ENCODE measurements at regions not wholly inside any gene's neighbourhood (a gene's known extent, or its start where the extent isn't known, plus 50 kb on each side); places are given as distances from the start of the nearest gene placed in this dataset.
"Not testable (repeated sequence)": the region's sequence is repeated elsewhere in the genome, so short reads cannot be mapped to it uniquely, and the experiment has no call there.

DNA sequence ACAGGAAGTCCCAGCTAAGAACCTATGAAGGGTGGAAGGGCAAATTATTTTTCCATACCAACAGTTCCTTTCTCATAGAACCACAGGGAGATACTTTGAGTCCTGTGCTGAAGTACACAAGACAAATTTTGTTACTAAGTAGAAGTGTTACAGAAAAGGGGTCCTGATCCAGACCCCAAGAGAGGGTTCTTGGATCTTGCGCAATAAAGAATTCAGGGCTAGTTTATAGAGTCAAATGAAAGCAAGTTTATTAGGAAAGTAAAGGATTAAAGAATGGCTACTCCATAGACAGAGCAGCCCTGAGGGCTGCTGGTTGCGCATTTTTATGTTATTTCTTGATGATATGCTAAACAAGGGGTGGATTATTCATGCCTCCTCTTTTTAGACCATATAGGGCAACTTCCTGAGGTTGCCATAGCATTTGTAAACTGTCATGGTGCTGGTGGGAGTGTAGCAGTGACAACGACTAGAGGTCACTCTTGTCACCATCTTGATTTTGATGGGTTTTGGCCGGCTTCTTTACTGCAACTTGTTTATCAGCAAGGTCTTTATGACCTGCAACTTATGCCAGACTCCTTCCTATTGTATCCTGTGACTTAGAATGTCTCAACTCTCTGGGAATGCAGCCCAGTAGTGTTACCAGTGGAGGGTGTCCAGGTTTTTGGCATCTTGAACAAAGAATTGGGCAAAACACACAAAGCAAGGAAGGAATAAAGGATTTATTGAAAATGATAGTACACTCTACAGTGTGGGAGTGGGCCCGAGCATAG is 409.4 kb downstream of the SH2D4B start:
- no peak overlapping the region for H3K27ac ChIP-seq (ENCODE audit: low read length)
- H3K27me3 ChIP-seq (ENCODE audit: control insufficient read depth, insufficient read depth): no peaks in the 10 kb centered on the region
- no peaks in the 10 kb centered on the region for H3K9me3 ChIP-seq (ENCODE audit: control insufficient read depth, low read length)
- 79% methylated on average over 5 of the region's 5 CpGs for WGBS
- ATAC-seq: no peak
- no peak for DNase-seq
- intact Hi-C loops (cut with DNase I): no loop called here
- H3K4me1 ChIP-seq (ENCODE audit: control insufficient read depth, insufficient read depth, low read length): no peaks in the 10 kb centered on the region
- H3K4me3 ChIP-seq (ENCODE audit: low read length): no peak overlapping the region

DNA sequence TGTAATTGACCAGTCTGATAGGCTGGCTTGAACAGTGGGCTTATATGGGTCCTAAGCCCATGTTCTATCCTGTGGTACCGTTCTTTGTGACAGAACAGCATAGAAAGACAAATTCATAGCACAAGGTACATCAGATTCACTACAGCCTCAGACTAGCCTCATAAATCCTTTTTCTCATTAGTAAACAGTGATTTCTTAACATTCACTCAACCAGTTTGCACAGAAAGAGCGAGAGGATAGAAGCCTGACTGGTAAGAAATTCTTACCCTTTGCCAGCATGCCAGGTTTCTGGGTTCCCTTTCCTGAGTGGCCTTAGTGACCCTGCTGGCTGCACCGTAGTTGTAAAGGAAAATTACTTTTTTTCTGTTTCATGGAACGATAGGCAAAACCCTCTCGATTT is 412.1 kb downstream of the SH2D4B start:
- Histone ChIP-seq H3K4me1 (ENCODE audit: control insufficient read depth, insufficient read depth, low read length) (no peaks in the 10 kb centered on the region), H3K4me3 (ENCODE audit: low read length) (no peak overlapping the region), H3K27me3 (ENCODE audit: control insufficient read depth, insufficient read depth) (no peaks in the 10 kb centered on the region), H3K9me3 (ENCODE audit: control insufficient read depth, low read length) (no peaks in the 10 kb centered on the region), H3K27ac (ENCODE audit: low read length) (no peak overlapping the region)
- intact Hi-C loops (cut with DNase I): no loop called here
- 91% methylated on average over 5 of the region's 5 CpGs for WGBS
- ATAC-seq (no peak), DNase-seq (no peak)

DNA sequence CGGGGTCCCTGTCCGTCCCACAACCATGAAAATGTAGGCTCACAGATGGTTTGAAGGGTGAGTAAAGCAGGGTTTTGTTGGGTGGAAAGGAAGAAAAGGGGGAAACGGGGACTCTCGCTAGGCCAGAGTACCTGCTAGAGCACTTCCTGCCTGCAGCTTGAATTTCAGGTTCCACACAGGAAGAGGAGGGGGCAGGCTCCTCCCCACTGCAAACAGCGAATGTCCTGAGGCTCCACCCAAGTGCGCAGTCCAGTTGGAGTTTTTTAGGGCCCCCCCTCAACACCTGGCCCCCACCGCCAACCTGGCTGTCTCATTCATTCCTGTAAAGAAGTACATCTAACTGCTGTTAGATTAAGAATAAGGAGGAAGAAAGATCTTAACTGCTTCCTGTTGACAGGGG is 414.7 kb downstream of the SH2D4B start:
- no peaks in the 10 kb centered on the region for H3K4me1 ChIP-seq (ENCODE audit: control insufficient read depth, insufficient read depth, low read length)
- DNase-seq (no peak), ATAC-seq (no peak)
- H3K27ac ChIP-seq (ENCODE audit: low read length): no peak overlapping the region
- H3K27me3 ChIP-seq (ENCODE audit: control insufficient read depth, insufficient read depth): no peaks in the 10 kb centered on the region
- intact Hi-C loops (cut with DNase I): no loop called here
- no peaks in the 10 kb centered on the region for H3K9me3 ChIP-seq (ENCODE audit: control insufficient read depth, low read length)
- WGBS: 83% methylated on average over 7 of the region's 7 CpGs
- no peak overlapping the region for H3K4me3 ChIP-seq (ENCODE audit: low read length)

DNA sequence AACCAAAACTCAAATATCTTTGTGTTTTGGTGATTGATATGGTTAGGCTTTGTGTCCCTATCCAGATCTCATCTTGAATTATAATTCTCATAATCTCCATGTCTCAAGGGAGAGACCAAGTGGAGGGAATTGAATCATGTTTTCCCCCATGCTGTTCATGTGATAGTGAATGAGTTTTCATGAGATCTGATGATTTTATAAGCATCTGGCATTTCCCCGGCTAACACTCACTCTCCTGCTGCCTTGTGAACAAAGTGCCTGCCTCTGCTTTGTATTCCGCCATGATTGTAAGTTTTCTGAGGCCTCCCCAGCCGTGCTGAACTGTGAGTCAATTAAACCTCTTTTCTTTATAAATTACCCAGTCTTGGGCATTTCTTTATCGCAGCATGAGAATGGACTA is 419.5 kb downstream of the SH2D4B start:
- intact Hi-C loops (cut with DNase I): no loop called here
- DNase-seq: no peak
- H3K27ac ChIP-seq (ENCODE audit: low read length): no peak overlapping the region
- 85% methylated on average over 4 of the region's 4 CpGs for WGBS
- ATAC-seq: no peak
- H3K9me3 ChIP-seq (ENCODE audit: control insufficient read depth, low read length): no peaks in the 10 kb centered on the region
- no peaks in the 10 kb centered on the region for H3K27me3 ChIP-seq (ENCODE audit: control insufficient read depth, insufficient read depth)
- H3K4me1 ChIP-seq (ENCODE audit: control insufficient read depth, insufficient read depth, low read length): no peaks in the 10 kb centered on the region
- no peak overlapping the region for H3K4me3 ChIP-seq (ENCODE audit: low read length)

DNA sequence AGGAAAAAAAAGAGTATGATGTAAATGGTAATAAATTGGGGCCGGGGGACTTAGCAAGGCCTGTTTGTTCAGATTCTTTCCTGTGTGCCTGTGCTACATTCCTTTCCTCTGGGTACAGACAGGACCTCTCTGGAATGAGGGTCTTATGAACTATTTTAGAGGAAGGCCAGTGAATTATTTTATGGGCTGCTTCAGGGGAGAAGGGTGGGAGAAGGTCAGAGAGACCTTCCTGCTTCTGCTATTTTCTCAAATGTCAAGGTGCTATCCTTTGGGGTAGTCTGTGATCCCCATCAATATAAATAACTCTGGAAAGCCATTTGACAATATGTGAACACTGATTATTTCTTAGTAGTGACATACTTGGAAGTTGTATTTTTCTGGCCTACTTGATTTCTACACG is 426.5 kb downstream of the SH2D4B start:
- DNase-seq: no peak
- intact Hi-C loops (cut with DNase I): no loop called here
- Histone ChIP-seq H3K4me1 (ENCODE audit: control insufficient read depth, insufficient read depth, low read length) (no peaks in the 10 kb centered on the region), H3K27ac (ENCODE audit: low read length) (no peak overlapping the region), H3K9me3 (ENCODE audit: control insufficient read depth, low read length) (no peaks in the 10 kb centered on the region), H3K27me3 (ENCODE audit: control insufficient read depth, insufficient read depth) (no peaks in the 10 kb centered on the region), H3K4me3 (ENCODE audit: low read length) (no peak overlapping the region)
- ATAC-seq: no peak
- WGBS: 72% methylated on average over 2 of the region's 2 CpGs

DNA sequence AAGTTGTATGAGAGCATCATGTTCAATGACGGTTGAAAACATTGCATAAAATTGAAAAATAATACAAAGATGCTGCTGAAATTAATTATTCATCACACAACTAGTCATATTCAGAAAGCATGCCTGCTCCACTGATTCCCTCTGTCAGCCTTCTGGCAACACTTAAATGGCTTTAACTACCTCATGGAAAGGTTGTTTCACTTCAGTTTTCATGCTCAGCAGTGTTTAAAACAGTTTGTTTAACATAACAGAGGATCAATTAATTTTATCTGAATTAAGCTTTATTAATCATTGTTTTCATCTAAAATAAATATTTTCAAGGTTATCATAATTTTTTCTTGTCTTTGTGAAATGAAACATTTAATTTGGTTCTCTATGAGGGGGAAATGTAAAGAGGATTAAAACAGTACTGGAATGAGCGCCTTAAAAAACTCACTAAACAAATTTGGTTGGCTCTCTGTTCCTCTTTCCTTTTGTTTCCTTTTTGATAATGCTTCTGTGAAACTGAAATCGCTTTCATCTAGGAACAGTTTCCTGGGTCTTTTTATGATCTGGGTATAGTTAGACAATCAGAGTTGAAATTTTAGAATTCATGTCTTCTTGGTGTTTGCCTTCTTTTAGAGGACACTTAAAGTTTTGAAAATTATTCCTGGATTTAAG is 427.4 kb downstream of the SH2D4B start:
- Histone ChIP-seq H3K27me3 (ENCODE audit: control insufficient read depth, insufficient read depth) (no peaks in the 10 kb centered on the region), H3K27ac (ENCODE audit: low read length) (no peak overlapping the region), H3K4me3 (ENCODE audit: low read length) (no peak overlapping the region), H3K9me3 (ENCODE audit: control insufficient read depth, low read length) (no peaks in the 10 kb centered on the region), H3K4me1 (ENCODE audit: control insufficient read depth, insufficient read depth, low read length) (no peaks in the 10 kb centered on the region)
- no peak for ATAC-seq
- WGBS: 68% methylated on average over 3 of the region's 3 CpGs
- intact Hi-C loops (cut with DNase I): no loop called here
- no peak for DNase-seq

DNA sequence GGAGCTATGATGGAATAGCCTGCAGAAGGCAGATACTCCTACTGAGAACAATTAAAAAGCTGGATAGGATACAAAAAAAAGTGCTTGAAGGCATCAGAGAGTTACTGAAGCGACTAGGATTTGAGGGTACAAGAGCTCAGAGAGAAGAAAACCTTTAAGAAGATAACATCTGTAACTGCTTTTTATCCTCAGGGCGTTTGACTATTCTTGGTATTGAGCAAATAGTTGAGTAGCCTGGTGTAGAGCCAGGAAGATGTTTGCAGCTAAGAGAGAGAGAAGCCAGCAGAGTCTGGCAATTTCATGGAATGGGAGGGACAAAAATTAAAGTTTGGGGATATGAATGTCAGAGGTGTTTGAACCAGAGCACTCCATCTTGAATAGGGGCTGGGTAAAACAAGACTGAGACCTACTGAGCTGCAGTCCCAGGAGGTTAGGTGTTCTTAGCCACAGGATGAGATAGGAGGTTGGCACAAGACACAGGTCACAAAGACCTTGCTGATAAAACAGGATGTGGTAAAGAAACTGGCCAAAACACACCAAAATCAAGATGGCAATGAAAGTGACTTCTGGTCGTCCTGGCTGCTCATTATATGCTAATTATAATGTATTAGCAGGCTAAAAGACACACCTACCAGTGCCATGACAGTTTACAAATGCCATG is 428.8 kb downstream of the SH2D4B start:
- Histone ChIP-seq H3K4me3 (ENCODE audit: low read length) (no peak overlapping the region), H3K4me1 (ENCODE audit: control insufficient read depth, insufficient read depth, low read length) (no peaks in the 10 kb centered on the region), H3K9me3 (ENCODE audit: control insufficient read depth, low read length) (no peaks in the 10 kb centered on the region), H3K27ac (ENCODE audit: low read length) (no peak overlapping the region), H3K27me3 (ENCODE audit: control insufficient read depth, insufficient read depth) (no peaks in the 10 kb centered on the region)
- DNase-seq (no peak), ATAC-seq (no peak)
- WGBS: 48% methylated on average over 3 of the region's 3 CpGs
- intact Hi-C loops (cut with DNase I): no loop called here

DNA sequence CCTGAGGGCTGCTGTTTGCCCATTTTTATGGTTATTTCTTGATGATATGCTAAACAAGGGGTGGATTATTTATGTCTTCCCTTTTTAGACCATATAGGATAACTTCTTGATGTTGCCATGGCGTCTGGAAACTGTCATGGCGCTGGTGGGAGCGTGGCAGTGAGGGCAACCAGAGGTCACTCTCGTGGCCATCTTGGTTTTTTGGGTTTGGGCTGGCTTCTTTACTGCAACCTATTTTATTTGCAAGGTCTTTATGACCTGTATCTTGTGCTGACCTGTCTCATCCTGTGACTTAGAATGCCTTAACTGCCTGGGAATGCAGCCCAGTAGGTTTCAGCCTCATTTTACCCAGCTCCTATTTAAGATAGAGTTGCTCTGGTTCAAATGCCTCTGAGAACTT is 429.7 kb downstream of the SH2D4B start:
- H3K27me3 ChIP-seq (ENCODE audit: control insufficient read depth, insufficient read depth); DNase-seq; H3K9me3 ChIP-seq (ENCODE audit: control insufficient read depth, low read length); H3K4me3 ChIP-seq (ENCODE audit: low read length); intact Hi-C loops (cut with DNase I); ATAC-seq; H3K4me1 ChIP-seq (ENCODE audit: control insufficient read depth, insufficient read depth, low read length); H3K27ac ChIP-seq (ENCODE audit: low read length): not testable (repeated sequence)
- WGBS: 86% methylated on average over 4 of the region's 4 CpGs

DNA sequence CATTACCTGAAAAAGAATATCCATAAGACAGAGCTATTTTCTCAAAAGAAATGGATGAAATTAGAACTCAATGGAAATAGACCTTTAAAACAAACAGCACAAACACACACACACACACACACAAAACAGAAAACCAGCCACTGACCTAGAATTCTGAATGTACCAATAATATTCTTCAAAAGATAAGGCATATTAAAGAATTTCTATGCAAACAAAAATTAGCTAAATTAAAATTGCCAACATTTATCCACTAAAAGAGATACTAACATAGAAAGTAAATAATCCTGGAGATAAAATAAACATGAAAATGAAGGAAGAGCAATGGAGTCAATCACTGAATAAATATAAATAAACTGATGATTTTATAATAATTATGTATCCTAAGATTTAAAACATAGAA is 431.2 kb downstream of the SH2D4B start:
- H3K27me3 ChIP-seq (ENCODE audit: control insufficient read depth, insufficient read depth): no peaks in the 10 kb centered on the region
- ATAC-seq: no peak
- no peak overlapping the region for H3K4me3 ChIP-seq (ENCODE audit: low read length)
- no peak for DNase-seq
- H3K9me3 ChIP-seq (ENCODE audit: control insufficient read depth, low read length): no peaks in the 10 kb centered on the region
- no peak overlapping the region for H3K27ac ChIP-seq (ENCODE audit: low read length)
- H3K4me1 ChIP-seq (ENCODE audit: control insufficient read depth, insufficient read depth, low read length): no peaks in the 10 kb centered on the region
- intact Hi-C loops (cut with DNase I): no loop called here

DNA sequence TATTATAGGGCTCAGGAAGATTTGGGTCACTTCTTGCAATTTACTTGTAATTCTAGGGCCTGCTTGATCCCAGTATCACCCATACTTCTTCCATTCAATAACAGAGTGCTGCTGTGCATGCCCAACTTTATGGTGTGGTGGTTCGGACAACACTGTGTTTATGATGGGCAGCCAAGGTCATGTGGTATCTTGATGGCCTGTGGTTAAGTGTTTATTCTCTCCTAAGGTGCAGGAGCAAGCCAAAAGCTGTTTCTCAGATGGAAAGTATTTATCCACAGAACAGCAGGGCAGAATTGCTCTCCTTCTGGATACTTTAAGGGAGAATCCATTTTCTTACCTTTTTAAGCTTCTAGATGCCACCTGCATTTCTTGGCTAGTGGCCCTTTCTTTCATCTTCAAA is 433.8 kb downstream of the SH2D4B start:
- Histone ChIP-seq H3K27ac (ENCODE audit: low read length) (no peak overlapping the region), H3K4me1 (ENCODE audit: control insufficient read depth, insufficient read depth, low read length) (no peaks in the 10 kb centered on the region), H3K27me3 (ENCODE audit: control insufficient read depth, insufficient read depth) (no peaks in the 10 kb centered on the region), H3K9me3 (ENCODE audit: control insufficient read depth, low read length) (no peaks in the 10 kb centered on the region), H3K4me3 (ENCODE audit: low read length) (no peak overlapping the region)
- intact Hi-C loops (cut with DNase I): no loop called here
- ATAC-seq (no peak), DNase-seq (no peak)
- 82% methylated on average over 1 of the region's 1 CpG for WGBS

DNA sequence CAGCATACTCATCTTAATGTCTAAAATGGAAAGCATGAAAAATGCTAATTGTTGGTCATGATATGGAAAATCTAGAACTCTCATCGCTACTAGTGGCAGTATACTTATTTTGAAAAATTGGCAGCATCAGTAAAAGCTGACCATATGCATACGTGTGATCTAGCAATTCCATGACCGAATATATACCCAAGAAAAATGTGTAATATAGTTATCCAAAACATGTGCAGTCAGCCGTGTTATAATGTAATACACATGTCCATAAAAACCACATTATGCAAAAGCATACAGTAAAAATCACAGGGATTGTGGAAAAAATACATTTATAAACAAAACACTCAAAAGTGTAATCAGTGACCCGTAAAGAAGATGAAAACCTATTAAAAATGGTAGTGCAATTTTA is 439.0 kb downstream of the SH2D4B start:
- no peak for DNase-seq
- 87% methylated on average over 5 of the region's 5 CpGs for WGBS
- Histone ChIP-seq H3K27ac (ENCODE audit: low read length) (no peak overlapping the region), H3K4me3 (ENCODE audit: low read length) (no peak overlapping the region), H3K9me3 (ENCODE audit: control insufficient read depth, low read length) (no peaks in the 10 kb centered on the region), H3K27me3 (ENCODE audit: control insufficient read depth, insufficient read depth) (no peaks in the 10 kb centered on the region), H3K4me1 (ENCODE audit: control insufficient read depth, insufficient read depth, low read length) (no peaks in the 10 kb centered on the region)
- ATAC-seq: no peak
- intact Hi-C loops (cut with DNase I): no loop called here

Data from right cardiac atrium (tissue), 5 donors.